OCI-LY1 (cell line): ENCODE measurements at regions not wholly inside any gene's neighbourhood (a gene's known extent, or its start where the extent isn't known, plus 50 kb on each side); places are given as distances from the start of the nearest gene placed in this dataset.

Source experiments
- EZH2 ChIP-seq: fragments of 200-600 bp; sonication (generic), shearing (Covaris generic); IDR thresholded peaks from 2 replicates; pipeline ENCODE4 v1.8.0; 2017; ENCODE audit warnings: borderline replicate concordance, mixed run types, mild to moderate bottlenecking, antibody characterized with exemption, low read length, moderate library complexity, mixed read lengths
- TF ChIP-seq, protein P1 (sequence below): fragments of 200-600 bp; sonication (generic), shearing (Covaris generic); IDR thresholded peaks from 2 replicates; pipeline ENCODE4 v1.5.1; 2017; ENCODE audit warnings: mild to moderate bottlenecking, antibody characterized with exemption, low read length, moderate library complexity, mixed read lengths

DNA sequence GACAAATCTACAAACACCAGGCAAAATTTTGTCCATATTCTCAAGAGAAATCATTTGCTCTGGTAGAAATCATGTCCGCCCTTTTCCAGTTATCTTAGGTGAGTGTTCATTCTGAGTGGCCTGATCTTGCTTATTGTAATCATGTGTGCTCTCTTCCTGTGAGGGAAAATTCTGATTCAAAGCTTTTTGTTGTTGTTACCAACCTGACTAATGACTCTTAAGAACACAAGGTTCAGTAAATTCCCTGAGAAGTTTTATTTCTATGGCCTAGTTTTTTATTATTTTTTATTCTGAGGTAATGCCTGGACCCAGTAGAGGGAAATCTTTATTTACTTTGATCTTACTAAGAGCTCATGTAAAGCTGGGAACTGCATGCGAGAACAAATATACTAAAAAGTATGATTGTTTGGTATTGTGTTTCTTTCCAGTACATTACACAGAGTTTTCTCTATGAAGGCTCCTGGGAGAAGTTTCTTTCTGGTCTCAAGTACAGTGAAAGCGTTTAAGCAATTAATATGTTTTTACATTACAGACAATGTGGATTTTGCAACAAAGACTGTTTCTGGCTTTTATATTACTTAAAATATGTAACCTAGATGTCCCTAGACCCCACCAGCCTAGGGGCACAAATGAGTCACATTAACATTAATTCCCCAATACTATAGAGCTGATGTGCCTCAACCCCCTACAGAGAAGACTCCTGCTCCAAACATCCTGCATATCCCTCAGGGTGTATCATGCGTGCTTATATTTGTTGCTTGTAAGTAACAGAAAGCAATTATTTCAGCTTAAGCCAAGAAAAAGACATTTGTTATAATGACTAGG, 138.1 kb downstream of the TMEM167A start:
- TF ChIP-seq, protein P1, sequence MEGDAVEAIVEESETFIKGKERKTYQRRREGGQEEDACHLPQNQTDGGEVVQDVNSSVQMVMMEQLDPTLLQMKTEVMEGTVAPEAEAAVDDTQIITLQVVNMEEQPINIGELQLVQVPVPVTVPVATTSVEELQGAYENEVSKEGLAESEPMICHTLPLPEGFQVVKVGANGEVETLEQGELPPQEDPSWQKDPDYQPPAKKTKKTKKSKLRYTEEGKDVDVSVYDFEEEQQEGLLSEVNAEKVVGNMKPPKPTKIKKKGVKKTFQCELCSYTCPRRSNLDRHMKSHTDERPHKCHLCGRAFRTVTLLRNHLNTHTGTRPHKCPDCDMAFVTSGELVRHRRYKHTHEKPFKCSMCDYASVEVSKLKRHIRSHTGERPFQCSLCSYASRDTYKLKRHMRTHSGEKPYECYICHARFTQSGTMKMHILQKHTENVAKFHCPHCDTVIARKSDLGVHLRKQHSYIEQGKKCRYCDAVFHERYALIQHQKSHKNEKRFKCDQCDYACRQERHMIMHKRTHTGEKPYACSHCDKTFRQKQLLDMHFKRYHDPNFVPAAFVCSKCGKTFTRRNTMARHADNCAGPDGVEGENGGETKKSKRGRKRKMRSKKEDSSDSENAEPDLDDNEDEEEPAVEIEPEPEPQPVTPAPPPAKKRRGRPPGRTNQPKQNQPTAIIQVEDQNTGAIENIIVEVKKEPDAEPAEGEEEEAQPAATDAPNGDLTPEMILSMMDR: no peak
- TF ChIP-seq EZH2: no peak
